22Rv1 (cell line): ENCODE measurements at regions not wholly inside any gene's neighbourhood (a gene's known extent, or its start where the extent isn't known, plus 50 kb on each side); places are given as distances from the start of the nearest gene placed in this dataset.
"Not testable (repeated sequence)": the region's sequence is repeated elsewhere in the genome, so short reads cannot be mapped to it uniquely, and the experiment has no call there.

Experiments
- H3K27ac ChIP-seq: fragments of 450-650 bp; 2 replicates; pipeline ENCODE4 v1.5.1; 2017
- CTCF ChIP-seq: fragments of 450-650 bp; IDR thresholded peaks from 2 replicates; pipeline ENCODE4 v1.5.1; 2017; ENCODE audit warnings: mild to moderate bottlenecking
- ZFX ChIP-seq: fragments of 450-650 bp; IDR thresholded peaks from 2 replicates; pipeline ENCODE4 v1.6.1; 2017; ENCODE audit warnings: antibody characterized with exemption, borderline replicate concordance

GRCh38 chr1:38727684-38728584 is 131.6 kb downstream of the RRAGC start:
- no peak for TF ChIP-seq ZFX
- no peak for TF ChIP-seq CTCF
- H3K27ac ChIP-seq: no peak overlapping the region

- H3K27ac ChIP-seq: not testable (repeated sequence)
Observed at GRCh38 chr1:38725321-38725961, 134.1 kb downstream of the RRAGC start.

- H3K27ac ChIP-seq: no peak overlapping the region
- no peak for TF ChIP-seq ZFX
- TF ChIP-seq CTCF: no peak
Observed at GRCh38 chr1:38724160-38725131, 135.1 kb downstream of the RRAGC start.

- H3K27ac ChIP-seq: no peak overlapping the region
- TF ChIP-seq ZFX (no peak), CTCF (no peak)
Observed at GRCh38 chr1:38721816-38722215, 137.8 kb downstream of the RRAGC start.

GRCh38 chr1:38719880-38720279 is 139.7 kb downstream of the RRAGC start:
- H3K27ac ChIP-seq: no peak overlapping the region
- TF ChIP-seq ZFX: no peak

GRCh38 chr1:38718031-38718430 is 141.5 kb downstream of the RRAGC start:
- H3K27ac ChIP-seq: no peak overlapping the region
- TF ChIP-seq CTCF: no peak
- no peak for TF ChIP-seq ZFX

GRCh38 chr1:38716229-38716628 is 143.3 kb downstream of the RRAGC start:
- TF ChIP-seq CTCF (no peak), ZFX (no peak)
- H3K27ac ChIP-seq: no peak overlapping the region

- TF ChIP-seq ZFX (no peak), CTCF (no peak)
- no peak overlapping the region for H3K27ac ChIP-seq
Observed at GRCh38 chr1:38715415-38715814, 144.2 kb downstream of the RRAGC start.
